ENCODE measurements at regions not wholly inside any gene's neighbourhood (a gene's known extent, or its start where the extent isn't known, plus 50 kb on each side); places are given as distances from the start of the nearest gene placed in this dataset.

DNA sequence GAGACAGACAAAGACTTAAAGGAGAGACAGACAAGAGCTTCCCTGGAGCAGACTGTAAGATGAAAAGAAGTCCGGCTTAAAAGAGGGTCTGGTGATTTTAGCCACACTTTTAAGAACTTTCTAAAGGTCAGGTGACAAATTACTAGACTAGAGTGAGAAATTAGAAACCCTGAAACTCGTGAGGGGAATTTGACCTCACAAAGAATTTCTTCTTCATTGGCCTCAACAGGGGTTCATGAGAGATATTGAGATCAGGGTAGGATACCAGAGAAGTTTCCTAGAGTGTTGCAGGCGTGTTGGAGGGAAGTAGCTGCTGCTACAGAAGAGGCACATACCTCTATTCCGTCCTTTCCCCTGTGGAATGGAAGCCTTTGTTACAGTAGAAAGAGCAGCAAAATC lies 884.4 kb downstream of the KCNT2 start:
- TF ChIP-seq, protein P1, sequence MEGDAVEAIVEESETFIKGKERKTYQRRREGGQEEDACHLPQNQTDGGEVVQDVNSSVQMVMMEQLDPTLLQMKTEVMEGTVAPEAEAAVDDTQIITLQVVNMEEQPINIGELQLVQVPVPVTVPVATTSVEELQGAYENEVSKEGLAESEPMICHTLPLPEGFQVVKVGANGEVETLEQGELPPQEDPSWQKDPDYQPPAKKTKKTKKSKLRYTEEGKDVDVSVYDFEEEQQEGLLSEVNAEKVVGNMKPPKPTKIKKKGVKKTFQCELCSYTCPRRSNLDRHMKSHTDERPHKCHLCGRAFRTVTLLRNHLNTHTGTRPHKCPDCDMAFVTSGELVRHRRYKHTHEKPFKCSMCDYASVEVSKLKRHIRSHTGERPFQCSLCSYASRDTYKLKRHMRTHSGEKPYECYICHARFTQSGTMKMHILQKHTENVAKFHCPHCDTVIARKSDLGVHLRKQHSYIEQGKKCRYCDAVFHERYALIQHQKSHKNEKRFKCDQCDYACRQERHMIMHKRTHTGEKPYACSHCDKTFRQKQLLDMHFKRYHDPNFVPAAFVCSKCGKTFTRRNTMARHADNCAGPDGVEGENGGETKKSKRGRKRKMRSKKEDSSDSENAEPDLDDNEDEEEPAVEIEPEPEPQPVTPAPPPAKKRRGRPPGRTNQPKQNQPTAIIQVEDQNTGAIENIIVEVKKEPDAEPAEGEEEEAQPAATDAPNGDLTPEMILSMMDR (IDR thresholded peaks at IDR 0.05; ENCODE audit: borderline replicate concordance, extremely low read depth, low read length, poor library complexity, severe bottlenecking), result no peak
- TF ChIP-seq EZH2 (IDR thresholded peaks at IDR 0.05; ENCODE audit: borderline replicate concordance, low read depth, low read length, severe bottlenecking), result no peak
